ENCODE measurements at regions not wholly inside any gene's neighbourhood (a gene's known extent, or its start where the extent isn't known, plus 50 kb on each side); places are given as distances from the start of the nearest gene placed in this dataset.
"Not testable (repeated sequence)": the region's sequence is repeated elsewhere in the genome, so short reads cannot be mapped to it uniquely, and the experiment has no call there.

- no peak for DNase-seq (ENCODE audit: low spot score)
These were observed 243.1 kb upstream of the NBEA start for GRCh38 chr13:34698945-34699344.

DNA sequence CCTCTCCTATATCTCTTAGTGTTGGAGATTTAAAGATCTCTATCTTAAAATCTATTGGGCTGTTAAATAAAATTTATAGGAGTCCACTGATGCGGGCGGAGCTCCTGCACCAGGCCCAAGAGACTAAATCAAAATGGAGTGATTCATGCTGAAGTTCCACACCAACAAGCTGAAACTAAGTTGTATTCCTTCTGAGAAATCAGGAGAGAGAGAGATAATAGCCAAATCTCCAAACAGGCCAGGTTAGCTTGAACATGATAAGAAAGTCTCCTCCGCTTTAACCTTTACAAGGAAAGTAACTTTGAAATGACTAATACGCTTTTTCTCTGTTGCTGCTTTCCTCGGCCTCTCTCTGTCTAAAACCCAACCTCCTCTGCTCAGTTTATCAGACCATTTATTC, 241.9 kb upstream of the NBEA start:
- DNase-seq (ENCODE audit: low spot score): no peak

DNA sequence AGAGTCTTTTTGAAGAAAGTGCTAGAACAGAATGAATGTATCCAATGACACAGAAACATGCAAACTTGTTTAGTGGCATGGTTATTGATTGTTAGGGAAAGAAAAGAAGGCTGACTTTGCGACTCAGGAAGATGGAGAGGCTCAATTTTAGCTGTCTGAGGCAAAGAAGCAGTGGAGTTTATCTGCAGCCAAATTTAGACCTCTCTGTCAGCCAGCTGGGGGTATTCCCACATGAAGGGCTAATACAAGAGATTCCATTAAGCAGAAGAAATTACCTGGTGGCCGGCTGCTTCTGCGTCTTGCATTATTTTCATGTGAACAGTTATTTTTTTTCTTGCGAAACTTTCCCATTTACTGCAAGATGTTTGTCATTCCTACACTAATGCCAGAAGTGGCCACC, 240.2 kb upstream of the NBEA start:
- no peak for DNase-seq (ENCODE audit: low spot score)

- DNase-seq (ENCODE audit: low spot score): no peak
These were observed 233.3 kb upstream of the NBEA start for GRCh38 chr13:34708566-34709313.

DNA sequence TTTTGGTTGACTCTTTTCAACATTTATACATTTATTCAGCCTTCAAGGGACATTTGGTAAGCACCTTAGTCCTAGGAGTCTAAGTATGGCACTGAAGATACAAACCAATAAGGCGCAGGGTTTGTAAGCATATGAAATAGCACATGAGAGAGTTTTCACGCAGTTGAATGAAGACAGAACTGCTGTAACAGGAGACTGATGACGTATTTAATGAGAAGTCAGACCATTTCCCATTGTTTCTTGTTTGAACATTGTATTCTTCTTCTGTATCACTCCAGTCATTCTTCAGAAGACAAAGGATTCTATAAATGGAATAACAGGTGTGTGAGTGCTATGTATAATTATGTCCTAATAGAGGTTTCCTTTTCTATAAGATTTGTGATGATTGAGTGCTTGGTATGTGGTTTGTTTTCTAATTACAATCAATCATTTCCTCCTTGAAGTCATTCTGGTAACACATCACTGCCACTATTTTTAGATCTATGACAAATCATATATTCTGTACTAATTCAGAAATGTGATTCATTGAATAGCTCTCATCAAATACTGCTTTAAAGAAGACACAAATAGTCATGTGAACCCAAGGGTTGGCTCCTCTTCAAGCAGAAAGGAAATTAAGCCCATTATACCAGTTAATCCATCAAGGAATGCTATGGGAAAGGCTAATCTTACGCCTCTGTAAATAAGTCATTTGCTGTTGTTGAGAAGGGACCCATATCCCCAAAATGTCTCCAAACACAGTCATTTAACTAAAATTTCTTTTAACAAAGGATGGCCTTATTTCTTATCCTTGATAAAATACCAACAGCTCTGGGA, 222.8 kb upstream of the NBEA start:
- no peak for DNase-seq (ENCODE audit: low spot score)

DNA sequence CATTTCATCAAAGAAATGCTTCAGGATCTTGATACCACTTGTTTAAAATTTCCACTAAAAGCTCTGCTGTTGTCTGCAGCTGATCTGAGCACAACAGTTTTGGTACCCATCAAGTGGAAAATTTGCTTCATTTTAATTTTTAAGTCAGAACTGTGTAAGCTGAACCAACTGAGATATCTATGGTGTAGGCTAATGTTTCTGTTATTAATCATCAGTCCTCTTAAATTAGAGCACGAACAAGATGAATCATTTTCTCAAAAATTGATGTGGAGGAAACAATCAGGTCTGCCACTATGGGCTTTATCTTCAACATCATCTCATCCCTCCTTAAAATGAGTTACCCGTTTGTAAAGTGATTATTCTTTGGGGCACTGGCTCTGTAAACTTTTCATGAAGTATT, 221.5 kb upstream of the NBEA start:
- no peak for DNase-seq (ENCODE audit: low spot score)

DNA sequence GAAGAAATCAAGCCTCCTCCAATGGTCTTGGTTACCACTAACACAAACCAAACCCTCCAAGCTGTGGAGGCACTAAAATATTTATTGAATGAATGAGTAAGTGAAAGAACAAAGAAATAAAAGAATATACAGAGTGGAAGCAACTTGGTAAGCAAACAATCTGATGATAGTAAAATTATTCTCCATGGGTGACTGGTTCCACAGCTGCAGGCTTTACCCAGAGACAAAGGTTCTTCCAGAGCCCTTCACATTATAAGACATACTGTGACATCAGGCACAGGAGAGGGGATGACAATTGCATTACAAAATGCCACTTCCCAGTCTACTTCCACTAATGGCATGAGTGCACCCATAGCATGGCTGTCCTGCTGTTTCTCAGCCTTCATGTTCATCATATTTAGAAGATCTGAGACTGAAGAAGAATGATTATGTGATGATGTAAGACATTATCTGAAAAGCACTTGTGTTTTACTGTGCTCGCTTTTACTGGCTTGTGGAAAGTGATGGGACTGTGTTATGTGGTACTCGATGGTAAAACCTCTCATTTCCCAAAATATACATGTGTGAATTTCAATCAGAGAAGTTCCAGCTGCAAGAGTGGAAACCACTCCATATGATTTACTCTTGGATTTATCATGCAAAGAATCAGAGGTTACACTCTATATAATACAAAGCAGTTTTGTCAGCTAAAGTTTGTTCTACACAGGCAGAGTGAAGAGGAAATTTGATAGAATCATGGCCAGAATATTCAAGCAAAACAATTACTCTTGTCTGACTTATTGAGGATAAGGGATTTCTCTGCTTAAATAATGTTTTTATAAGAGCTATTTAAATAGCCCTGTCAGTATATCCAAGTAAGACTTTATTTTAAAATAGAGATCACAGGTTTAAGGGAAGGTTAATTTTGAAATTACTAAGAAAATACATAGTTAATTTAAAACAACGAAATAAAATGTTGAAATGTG, 220.2 kb upstream of the NBEA start:
- no peak for DNase-seq (ENCODE audit: low spot score)

DNA sequence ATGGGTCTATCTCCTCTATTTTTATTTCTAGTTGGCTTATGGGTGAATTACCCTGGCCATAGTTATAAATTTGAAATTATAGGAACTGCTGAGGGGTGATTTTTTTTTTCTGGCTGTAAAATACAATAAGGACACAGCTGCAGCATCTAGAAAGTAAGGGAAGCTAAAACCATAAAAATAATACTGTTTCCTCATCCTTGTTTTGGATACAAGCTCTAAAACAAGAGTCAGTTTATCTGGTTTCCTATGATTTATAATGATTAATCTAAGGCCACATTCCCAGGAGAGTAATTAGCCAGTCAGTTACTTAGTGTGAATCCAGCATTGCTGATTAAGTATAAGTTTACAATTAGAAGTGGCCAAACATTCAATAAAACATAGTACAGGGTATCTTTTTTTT, 219.1 kb upstream of the NBEA start:
- no peak for DNase-seq (ENCODE audit: low spot score)

DNA sequence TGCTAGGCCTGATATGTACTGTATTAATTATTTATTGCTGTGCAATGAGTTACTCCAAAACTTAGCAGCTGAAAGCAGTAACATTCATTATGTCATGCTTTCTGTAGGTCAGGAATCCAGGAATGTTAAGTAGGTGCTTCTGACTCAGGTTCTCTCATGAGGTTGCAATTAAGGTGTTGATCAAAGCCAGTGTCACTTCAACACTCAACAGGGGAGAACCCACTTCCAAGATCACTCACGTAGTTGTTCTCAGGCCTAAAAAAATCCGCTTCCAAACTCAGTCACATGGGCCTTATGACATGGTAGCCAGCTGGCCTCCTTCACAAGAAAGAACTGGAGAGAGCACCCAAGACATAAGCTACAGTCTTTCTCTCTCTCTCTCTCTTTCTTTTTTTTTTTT, 211.1 kb upstream of the NBEA start:
- no peak for DNase-seq (ENCODE audit: low spot score)

DNA sequence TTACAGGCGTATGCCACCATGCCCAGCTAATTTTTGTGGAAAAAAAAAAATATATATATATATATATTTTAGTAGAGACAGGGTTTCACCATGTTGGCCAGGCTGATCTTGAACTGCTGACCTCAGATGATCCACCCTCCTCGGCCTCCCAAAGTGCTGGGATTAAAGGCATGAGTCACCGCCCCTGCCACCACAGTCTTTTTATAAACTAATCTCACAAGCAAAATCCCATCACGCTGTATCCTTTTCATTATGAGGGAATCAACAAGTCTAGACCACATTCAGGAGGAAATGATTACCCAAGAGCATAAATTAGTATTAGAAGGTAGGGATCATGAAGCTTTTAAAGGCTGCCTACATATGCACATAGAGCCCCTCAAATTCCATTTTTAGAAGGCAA, 210.6 kb upstream of the NBEA start:
- no peak for DNase-seq (ENCODE audit: low spot score)

GRCh38 chr13:34733721-34734120, 208.3 kb upstream of the NBEA start:
- no peak for DNase-seq (ENCODE audit: low spot score)

- no peak for DNase-seq (ENCODE audit: low spot score)
These were observed 207.1 kb upstream of the NBEA start for GRCh38 chr13:34734932-34735331.

GRCh38 chr13:34738254-34738992, 203.6 kb upstream of the NBEA start:
- DNase-seq (ENCODE audit: low spot score): no peak

DNA sequence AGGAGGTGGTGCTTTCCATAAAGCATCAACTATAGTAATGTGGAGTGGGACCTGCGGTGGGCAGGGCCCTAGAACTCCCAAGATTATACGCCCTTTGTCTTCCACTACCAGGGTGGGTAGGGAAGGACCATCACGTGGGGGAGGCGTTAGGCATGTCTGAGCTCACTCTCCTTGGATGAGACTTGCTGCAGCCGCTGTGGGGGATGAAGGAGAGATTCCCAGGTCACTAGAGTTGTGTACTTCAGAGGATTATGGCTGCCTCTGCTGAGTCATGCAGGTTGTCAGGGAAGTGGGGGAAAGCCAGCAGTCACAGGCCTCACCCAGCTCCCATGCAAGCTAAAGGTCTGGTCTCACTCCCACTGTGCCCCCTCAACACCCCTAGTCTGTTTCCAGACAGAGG, 195.0 kb upstream of the NBEA start:
- not testable (repeated sequence) for DNase-seq (ENCODE audit: low spot score)

- no peak for DNase-seq (ENCODE audit: low spot score)
These were observed 194.6 kb upstream of the NBEA start for GRCh38 chr13:34747507-34747906.

DNA sequence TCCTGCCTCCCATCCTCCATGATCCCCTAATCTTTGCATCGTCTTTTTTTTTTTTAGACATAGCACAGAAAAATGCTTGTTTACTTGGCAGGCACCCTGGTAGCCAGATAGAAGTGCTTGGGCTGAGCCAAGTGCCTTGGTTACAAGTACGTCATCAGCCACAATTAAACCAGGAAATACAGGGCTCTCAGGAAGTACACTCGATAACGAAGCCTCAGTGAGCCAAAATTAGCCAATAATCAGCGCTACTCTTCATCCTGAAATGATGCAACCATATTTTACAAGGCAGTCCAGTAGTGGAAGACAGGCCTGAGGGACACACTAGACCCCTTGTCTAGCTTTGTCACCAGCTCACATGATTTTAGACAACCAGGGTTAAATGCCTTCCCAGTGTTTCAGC, 194.0 kb upstream of the NBEA start:
- no peak for DNase-seq (ENCODE audit: low spot score)

DNA sequence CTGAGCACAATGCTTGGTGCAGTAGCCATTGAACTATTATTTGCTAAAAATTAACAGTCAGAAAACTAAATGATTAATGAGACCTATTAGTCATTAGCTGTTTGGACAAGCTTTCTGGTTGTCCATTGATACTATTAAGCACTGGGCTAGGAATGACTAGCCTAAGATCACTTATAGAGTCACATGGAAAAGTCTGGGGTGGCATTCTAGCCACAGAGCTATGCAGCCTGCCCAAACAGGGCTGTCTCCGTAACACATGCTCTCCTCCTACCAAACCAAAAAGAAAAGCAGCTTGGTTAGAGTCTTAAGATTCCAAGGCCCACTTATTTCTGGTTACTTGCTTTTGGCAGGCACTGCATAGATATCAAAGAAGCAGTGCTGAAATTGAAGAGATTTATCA, 193.5 kb upstream of the NBEA start:
- no peak for DNase-seq (ENCODE audit: low spot score)

- no peak for DNase-seq (ENCODE audit: low spot score)
These were observed 193.0 kb upstream of the NBEA start for GRCh38 chr13:34749046-34749445.

- no peak for DNase-seq (ENCODE audit: low spot score)
These were observed 191.8 kb upstream of the NBEA start for GRCh38 chr13:34750078-34750931.

- DNase-seq (ENCODE audit: low spot score): no peak
These were observed 191.0 kb upstream of the NBEA start for GRCh38 chr13:34751044-34751443.

DNA sequence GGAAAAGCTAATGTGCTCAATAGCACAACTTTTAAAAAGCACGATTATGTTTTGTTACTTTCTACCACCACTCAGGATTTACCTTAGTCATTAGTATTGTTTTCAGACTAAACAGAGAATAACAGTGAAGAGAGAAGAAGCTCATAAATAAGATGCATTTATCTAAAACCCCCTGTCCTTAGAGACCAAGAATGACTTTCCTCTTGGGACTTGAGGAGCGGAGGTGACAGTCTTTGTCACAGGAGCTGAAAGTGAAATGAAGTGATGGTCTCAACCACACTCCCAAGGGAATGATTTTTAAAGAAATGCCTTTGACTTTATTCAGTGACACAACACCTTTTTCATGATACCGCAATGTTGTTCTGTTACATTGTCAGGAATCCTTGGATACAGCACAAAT, 190.6 kb upstream of the NBEA start:
- no peak for DNase-seq (ENCODE audit: low spot score)
